Nephron (organoid): ENCODE measurements at regions not wholly inside any gene's neighbourhood (a gene's known extent, or its start where the extent isn't known, plus 50 kb on each side); places are given as distances from the start of the nearest gene placed in this dataset.

ENCODE experiments used
- H3K27ac Mint-ChIP-seq, 3 experiments: 2 replicates each; pipeline ENCODE4 v1.8.0; 2020; ENCODE audit warnings: mixed read lengths in 3 of 3, mild to moderate bottlenecking in 2 of 3, moderate library complexity in 1 of 3
- H3K27me3 Mint-ChIP-seq: 2 replicates; pipeline ENCODE4 v1.8.0; 2021; ENCODE audit warnings: low read depth, mild to moderate bottlenecking, moderate library complexity, mixed read lengths
- H3K36me3 Mint-ChIP-seq: 2 replicates; pipeline ENCODE4 v1.8.0; 2020; ENCODE audit warnings: low read depth, mixed read lengths
- H3K4me1 Mint-ChIP-seq: 2 replicates; pipeline ENCODE4 v1.8.0; 2020; ENCODE audit warnings: mixed read lengths
- H3K4me3 Mint-ChIP-seq, 3 experiments: 2 replicates each; pipeline ENCODE4 v1.8.0; 2020; ENCODE audit warnings: mild to moderate bottlenecking in 3 of 3, mixed read lengths in 3 of 3, moderate library complexity in 2 of 3
- H3K9me3 Mint-ChIP-seq: 2 replicates; pipeline ENCODE4 v1.8.0; 2020; ENCODE audit warnings: mixed read lengths
- CTCF ChIP-seq, 3 experiments: fragments of 200-600 bp; sonication (generic); IDR thresholded peaks; one replicate each; pipeline ENCODE4 v1.5.0; 2021; ENCODE audit warnings: antibody characterized with exemption in 3 of 3; ENCODE audit not compliant: unreplicated experiment in 3 of 3

GRCh38 chr16:86722970-86723369, 144.6 kb downstream of the FOXL1 start:
- no peak overlapping the region for H3K4me3 Mint-ChIP-seq
- H3K9me3 Mint-ChIP-seq, result no peaks in the 10 kb centered on the region
- no peak for TF ChIP-seq CTCF (IDR thresholded peaks at IDR 0.05; ENCODE audit: unreplicated experiment in 3 of 3)
- H3K27ac Mint-ChIP-seq, result no peak overlapping the region
- H3K36me3 Mint-ChIP-seq, result no peaks in the 10 kb centered on the region
- peaks cover 69% of the 10 kb centered on the region for H3K27me3 Mint-ChIP-seq
- H3K4me1 Mint-ChIP-seq, result no peaks in the 10 kb centered on the region

DNA sequence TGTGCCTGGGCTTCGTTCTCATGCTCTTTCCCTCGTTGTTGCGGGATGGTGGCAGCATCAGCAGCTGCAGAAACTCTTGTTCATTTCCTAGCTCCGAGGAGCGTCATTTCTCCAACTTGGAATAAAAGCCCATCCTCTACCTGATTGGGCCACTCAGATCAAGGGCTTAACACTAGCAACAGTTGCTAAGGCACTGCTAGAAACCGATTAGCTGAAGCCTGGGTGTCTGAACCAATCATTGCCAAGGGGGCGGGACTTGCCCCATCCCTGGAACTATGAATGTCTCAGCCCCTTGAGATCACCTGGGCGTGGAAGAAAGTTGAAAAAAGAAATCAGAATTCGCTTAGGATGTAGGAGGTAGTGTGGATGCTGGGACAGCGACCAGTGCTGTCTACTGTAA, 145.3 kb downstream of the FOXL1 start:
- Mint-ChIP-seq H3K4me3 (no peak overlapping the region), H3K9me3 (no peaks in the 10 kb centered on the region), H3K36me3 (no peaks in the 10 kb centered on the region), H3K4me1 (no peaks in the 10 kb centered on the region), H3K27me3 (peaks cover 69% of the 10 kb centered on the region), H3K27ac (no peak overlapping the region)
- TF ChIP-seq CTCF (IDR thresholded peaks at IDR 0.05; ENCODE audit: unreplicated experiment in 3 of 3), result no peak

- Mint-ChIP-seq H3K36me3 (no peaks in the 10 kb centered on the region), H3K4me3 (no peak overlapping the region), H3K27me3 (peaks cover 70% of the 10 kb centered on the region), H3K4me1 (no peaks in the 10 kb centered on the region), H3K9me3 (no peaks in the 10 kb centered on the region), H3K27ac (no peak overlapping the region)
- TF ChIP-seq CTCF (IDR thresholded peaks at IDR 0.05; ENCODE audit: unreplicated experiment in 3 of 3), result no peak
Measured at GRCh38 chr16:86725401-86725800, 147.1 kb downstream of the FOXL1 start.

DNA sequence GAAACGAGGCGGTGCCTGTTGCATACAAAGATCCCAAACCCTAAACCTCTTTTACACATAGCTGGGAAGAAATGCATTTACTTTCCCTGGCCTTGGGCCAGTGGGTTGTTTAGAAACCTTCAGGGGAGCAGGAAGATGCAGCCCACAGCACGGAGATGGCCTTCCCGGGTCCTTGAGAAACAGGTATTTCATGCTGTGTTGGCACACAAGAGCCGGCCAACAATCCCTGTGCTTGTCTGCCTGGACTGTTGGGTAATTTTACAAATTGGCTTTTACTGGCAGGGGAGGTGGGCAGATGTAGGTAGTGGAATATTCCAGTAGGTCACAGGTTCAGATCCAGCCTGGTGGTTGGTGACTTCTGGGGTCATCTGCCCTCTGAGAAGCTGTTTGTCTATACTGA, 148.0 kb downstream of the FOXL1 start:
- no peaks in the 10 kb centered on the region for H3K4me1 Mint-ChIP-seq
- TF ChIP-seq CTCF (IDR thresholded peaks at IDR 0.05; ENCODE audit: unreplicated experiment in 3 of 3), result no peak
- H3K27ac Mint-ChIP-seq, result no peak overlapping the region
- H3K4me3 Mint-ChIP-seq, result no peak overlapping the region
- no peaks in the 10 kb centered on the region for H3K9me3 Mint-ChIP-seq
- no peaks in the 10 kb centered on the region for H3K36me3 Mint-ChIP-seq
- peaks cover 75% of the 10 kb centered on the region for H3K27me3 Mint-ChIP-seq

DNA sequence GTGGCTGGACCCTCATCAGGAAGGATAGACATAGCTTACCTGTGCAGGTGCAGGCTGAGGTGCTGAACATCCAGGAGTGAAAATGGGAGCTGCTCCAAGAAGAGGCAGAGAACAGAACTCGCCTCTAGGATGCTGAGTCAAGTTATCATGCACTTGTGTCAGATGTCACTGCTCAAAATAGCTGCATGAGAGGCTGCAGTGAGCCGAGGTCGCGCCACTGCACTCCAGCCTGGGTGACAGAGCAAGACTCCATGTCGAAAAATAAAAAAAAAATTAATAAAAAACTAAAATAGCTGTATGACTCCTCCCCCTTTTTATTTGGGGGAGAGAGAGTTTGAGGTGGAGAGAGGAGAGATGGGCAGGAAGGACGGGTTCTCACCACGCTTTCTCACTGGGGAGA, 148.8 kb downstream of the FOXL1 start:
- Mint-ChIP-seq H3K27ac (no peak overlapping the region), H3K9me3 (no peaks in the 10 kb centered on the region), H3K4me3 (no peak overlapping the region), H3K27me3 (peaks cover 79% of the 10 kb centered on the region), H3K4me1 (no peaks in the 10 kb centered on the region), H3K36me3 (no peaks in the 10 kb centered on the region)
- no peak for TF ChIP-seq CTCF (IDR thresholded peaks at IDR 0.05; ENCODE audit: unreplicated experiment in 3 of 3)

- Mint-ChIP-seq H3K36me3 (no peaks in the 10 kb centered on the region), H3K4me1 (peaks cover 4% of the 10 kb centered on the region), H3K27ac (no peak overlapping the region), H3K4me3 (no peak overlapping the region), H3K9me3 (no peaks in the 10 kb centered on the region), H3K27me3 (peaks cover 82% of the 10 kb centered on the region)
- TF ChIP-seq CTCF (IDR thresholded peaks at IDR 0.05; ENCODE audit: unreplicated experiment in 3 of 3), result no peak
Measured at GRCh38 chr16:86727632-86728031, 149.3 kb downstream of the FOXL1 start.
